C4-2B (cell line): ENCODE measurements at regions not wholly inside any gene's neighbourhood (a gene's known extent, or its start where the extent isn't known, plus 50 kb on each side); places are given as distances from the start of the nearest gene placed in this dataset.

Experiments
- CTCF ChIP-seq: fragments of 450-650 bp; conservative IDR thresholded peaks from 2 replicates; pipeline ENCODE4 v1.5.1; 2017; ENCODE audit warnings: mild to moderate bottlenecking
- ZFX ChIP-seq: fragments of 450-650 bp; IDR thresholded peaks from 2 replicates; pipeline ENCODE4 v1.6.1; 2017

GRCh38 chr1:217018648-217019047 is 295.4 kb upstream of the ESRRG start:
- TF ChIP-seq CTCF (no peak), ZFX (no peak)
